Mesothelial cell of epicardium (in vitro differentiated cells): ENCODE measurements at regions not wholly inside any gene's neighbourhood (a gene's known extent, or its start where the extent isn't known, plus 50 kb on each side); places are given as distances from the start of the nearest gene placed in this dataset.

Experiments
- DNase-seq, 2 experiments: peaks; one replicate each; pipeline ENCODE4 v3.0.0; 2021; ENCODE audit warnings: low spot score in 2 of 2; ENCODE audit not compliant: unreplicated experiment in 2 of 2
- H3K27ac Mint-ChIP-seq: 2 replicates; pipeline ENCODE4 v1.8.0; 2021; ENCODE audit warnings: mixed read lengths
- H3K27me3 Mint-ChIP-seq: 2 replicates; pipeline ENCODE4 v1.8.0; 2021; ENCODE audit warnings: low read depth, mixed read lengths
- H3K36me3 Mint-ChIP-seq: 2 replicates; pipeline ENCODE4 v1.8.0; 2021; ENCODE audit warnings: mixed read lengths
- H3K4me1 Mint-ChIP-seq: 2 replicates; pipeline ENCODE4 v1.8.0; 2021; ENCODE audit warnings: mixed read lengths
- H3K4me3 Mint-ChIP-seq: 2 replicates; pipeline ENCODE4 v1.8.0; 2021; ENCODE audit warnings: mild to moderate bottlenecking, moderate library complexity, mixed read lengths
- H3K9me3 Mint-ChIP-seq: 2 replicates; pipeline ENCODE4 v1.8.0; 2021; ENCODE audit warnings: mixed read lengths
- TF ChIP-seq, protein P1 (sequence below): fragments of 200-600 bp; sonication (generic); IDR thresholded peaks from one replicate; pipeline ENCODE4 v1.5.0; 2021; ENCODE audit warnings: antibody characterized with exemption; ENCODE audit not compliant: unreplicated experiment

DNA sequence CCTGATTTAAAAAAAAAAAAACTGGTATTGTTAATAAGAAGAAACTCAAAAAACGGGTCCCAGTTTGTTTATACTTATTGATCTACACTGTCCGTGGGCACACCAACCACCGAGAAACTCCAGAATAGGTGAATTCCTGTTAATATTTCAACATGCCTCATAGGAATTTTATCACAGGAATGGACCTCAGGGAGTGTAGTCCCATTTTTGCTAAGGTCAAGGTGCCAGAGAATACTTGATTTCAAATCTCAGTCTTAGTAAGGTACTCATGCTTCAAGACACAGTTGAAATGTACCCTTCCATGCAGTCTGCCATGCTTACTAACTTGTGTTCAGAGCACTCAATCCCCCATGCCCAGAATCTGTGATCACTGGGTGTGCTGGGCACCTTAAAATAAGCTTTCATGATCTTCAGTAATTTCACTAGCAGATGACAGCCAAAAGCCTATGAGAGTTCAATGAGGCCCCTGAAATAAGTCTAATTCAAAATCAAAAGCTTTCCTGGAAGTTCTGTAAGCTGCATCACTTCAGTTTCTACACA, 385.7 kb downstream of the TNS3 start:
- Mint-ChIP-seq H3K4me3 (no peak overlapping the region), H3K4me1 (peaks cover 26% of the 10 kb centered on the region), H3K27ac (no peak overlapping the region), H3K27me3 (no peaks in the 10 kb centered on the region), H3K36me3 (no peaks in the 10 kb centered on the region), H3K9me3 (no peaks in the 10 kb centered on the region)
- no peak for DNase-seq
- TF ChIP-seq, protein P1, sequence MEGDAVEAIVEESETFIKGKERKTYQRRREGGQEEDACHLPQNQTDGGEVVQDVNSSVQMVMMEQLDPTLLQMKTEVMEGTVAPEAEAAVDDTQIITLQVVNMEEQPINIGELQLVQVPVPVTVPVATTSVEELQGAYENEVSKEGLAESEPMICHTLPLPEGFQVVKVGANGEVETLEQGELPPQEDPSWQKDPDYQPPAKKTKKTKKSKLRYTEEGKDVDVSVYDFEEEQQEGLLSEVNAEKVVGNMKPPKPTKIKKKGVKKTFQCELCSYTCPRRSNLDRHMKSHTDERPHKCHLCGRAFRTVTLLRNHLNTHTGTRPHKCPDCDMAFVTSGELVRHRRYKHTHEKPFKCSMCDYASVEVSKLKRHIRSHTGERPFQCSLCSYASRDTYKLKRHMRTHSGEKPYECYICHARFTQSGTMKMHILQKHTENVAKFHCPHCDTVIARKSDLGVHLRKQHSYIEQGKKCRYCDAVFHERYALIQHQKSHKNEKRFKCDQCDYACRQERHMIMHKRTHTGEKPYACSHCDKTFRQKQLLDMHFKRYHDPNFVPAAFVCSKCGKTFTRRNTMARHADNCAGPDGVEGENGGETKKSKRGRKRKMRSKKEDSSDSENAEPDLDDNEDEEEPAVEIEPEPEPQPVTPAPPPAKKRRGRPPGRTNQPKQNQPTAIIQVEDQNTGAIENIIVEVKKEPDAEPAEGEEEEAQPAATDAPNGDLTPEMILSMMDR = no peak

DNA sequence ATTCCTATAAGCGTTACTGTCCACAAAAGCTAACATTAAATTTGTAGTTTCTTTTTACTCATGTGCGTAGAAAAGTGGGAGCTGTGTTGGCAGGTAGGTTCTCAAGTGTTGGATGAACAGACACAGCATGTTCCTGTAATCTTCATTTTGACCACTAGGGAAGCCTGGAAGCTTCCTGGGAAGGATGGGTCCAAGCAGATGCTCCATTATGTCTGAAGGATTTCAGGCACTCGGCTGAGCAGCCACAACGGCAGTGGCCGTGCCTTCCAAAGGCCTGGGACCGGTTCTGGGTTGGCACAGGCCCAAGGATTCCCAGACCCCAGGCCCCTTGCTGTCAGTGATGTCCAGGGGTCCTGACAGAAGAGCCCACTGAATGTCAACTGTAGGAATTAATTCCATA, 386.3 kb downstream of the TNS3 start:
- no peak for DNase-seq
- no peaks in the 10 kb centered on the region for H3K36me3 Mint-ChIP-seq
- H3K27me3 Mint-ChIP-seq = no peaks in the 10 kb centered on the region
- no peak overlapping the region for H3K27ac Mint-ChIP-seq
- H3K4me1 Mint-ChIP-seq = peaks cover 26% of the 10 kb centered on the region
- H3K9me3 Mint-ChIP-seq = no peaks in the 10 kb centered on the region
- TF ChIP-seq, protein P1 = no peak
- no peak overlapping the region for H3K4me3 Mint-ChIP-seq

DNA sequence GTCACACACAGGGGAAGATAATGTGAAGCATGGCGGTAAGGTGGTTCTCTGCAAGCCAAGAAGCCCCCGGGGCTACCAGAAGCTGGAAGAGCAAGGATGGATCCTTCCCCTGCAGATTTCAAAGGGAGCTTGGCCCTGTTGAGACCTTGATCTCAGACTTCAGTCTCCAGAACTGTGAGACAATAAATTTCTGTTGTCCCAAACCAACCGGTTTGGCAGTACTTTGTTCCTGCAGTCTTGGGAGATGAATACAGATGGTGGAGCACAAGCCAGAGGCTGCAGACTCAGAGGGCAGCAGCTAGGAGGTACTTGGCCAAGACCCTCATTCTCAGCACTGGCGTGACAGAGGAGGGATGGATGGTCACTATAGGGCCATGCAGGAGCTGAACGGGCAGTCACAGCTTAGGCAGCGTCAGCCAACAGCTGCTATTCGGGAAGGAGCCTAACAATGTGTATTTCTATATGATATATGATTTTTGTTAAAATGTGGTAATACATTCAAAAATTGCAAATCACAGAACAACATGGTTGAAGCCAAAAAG, 387.3 kb downstream of the TNS3 start:
- Mint-ChIP-seq H3K9me3 (no peaks in the 10 kb centered on the region), H3K27me3 (no peaks in the 10 kb centered on the region), H3K4me1 (peaks cover 26% of the 10 kb centered on the region), H3K27ac (peak overlapping the region; percentile 80), H3K4me3 (no peak overlapping the region), H3K36me3 (no peaks in the 10 kb centered on the region)
- no peak for DNase-seq
- TF ChIP-seq, protein P1 = no peak

DNA sequence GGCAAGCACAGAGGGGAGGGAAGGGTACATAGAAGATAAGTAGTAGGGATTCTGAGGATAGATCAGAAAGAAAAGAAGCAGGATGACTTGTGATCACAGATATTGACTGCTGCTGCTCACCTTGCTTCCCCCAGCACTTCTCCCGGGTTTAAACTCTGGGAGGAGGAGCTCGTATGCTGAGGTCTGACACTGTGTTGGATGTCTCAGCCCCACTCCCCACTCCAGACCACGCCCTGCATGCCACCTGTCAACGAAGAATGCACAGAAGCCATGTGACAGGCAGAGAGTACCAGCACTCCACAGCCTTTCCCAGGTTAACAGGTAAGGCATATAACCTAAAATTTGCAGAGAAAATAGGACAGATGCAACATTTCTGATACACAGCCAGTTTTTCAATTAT, 388.9 kb downstream of the TNS3 start:
- H3K9me3 Mint-ChIP-seq = no peaks in the 10 kb centered on the region
- H3K27ac Mint-ChIP-seq = peak overlapping the region; percentile 68
- DNase-seq = no peak
- H3K27me3 Mint-ChIP-seq = no peaks in the 10 kb centered on the region
- no peaks in the 10 kb centered on the region for H3K36me3 Mint-ChIP-seq
- TF ChIP-seq, protein P1 = no peak
- peaks cover 37% of the 10 kb centered on the region for H3K4me1 Mint-ChIP-seq
- H3K4me3 Mint-ChIP-seq = no peak overlapping the region

DNA sequence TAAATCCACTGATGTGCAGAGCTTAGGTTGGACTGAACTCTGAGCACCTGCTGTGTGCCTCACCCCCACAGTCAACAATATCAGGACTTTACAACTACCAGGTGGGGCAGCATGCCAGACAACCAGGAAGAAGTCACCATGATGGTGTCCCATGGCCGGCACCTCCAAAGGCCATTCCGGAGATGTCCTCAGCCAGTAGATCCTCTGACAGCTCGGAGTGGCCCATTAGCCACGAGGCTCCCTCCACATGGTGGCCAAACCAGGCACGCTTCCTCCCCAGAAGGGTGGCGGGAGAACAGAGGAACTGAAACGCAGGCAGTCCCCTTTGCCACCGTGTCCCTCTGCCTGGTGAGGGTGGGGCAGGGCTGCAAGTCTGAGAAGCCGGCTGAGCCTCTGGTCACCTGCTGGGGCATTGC, 390.0 kb downstream of the TNS3 start:
- peaks cover 38% of the 10 kb centered on the region for H3K4me1 Mint-ChIP-seq
- H3K27me3 Mint-ChIP-seq = no peaks in the 10 kb centered on the region
- DNase-seq = no peak
- H3K9me3 Mint-ChIP-seq = no peaks in the 10 kb centered on the region
- H3K36me3 Mint-ChIP-seq = no peaks in the 10 kb centered on the region
- no peak overlapping the region for H3K27ac Mint-ChIP-seq
- TF ChIP-seq, protein P1 = no peak
- no peak overlapping the region for H3K4me3 Mint-ChIP-seq

DNA sequence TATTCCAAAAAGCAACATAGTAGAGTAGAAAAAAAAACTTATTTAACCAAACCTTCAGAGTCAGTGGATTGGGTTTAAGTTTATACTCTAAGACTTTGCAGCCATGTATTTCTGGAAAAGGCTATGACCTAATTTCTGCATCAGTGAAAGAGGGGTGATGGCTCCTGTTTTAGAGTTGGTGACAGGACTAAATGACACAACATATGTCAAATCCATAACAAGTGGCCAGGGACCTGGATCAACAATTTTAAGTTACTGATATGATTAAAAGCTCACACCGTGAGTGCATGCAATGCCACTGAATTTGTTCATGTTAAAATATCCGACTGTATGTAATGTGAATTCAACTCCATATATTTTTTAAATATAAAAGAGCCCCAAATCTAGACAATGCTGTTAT, 390.6 kb downstream of the TNS3 start:
- Mint-ChIP-seq H3K4me1 (peaks cover 37% of the 10 kb centered on the region), H3K27ac (no peak overlapping the region), H3K27me3 (peaks cover 2% of the 10 kb centered on the region), H3K9me3 (no peaks in the 10 kb centered on the region), H3K4me3 (no peak overlapping the region), H3K36me3 (no peaks in the 10 kb centered on the region)
- TF ChIP-seq, protein P1 = no peak
- no peak for DNase-seq
